Nephron progenitor cell (in vitro differentiated cells): ENCODE measurements at regions not wholly inside any gene's neighbourhood (a gene's known extent, or its start where the extent isn't known, plus 50 kb on each side); places are given as distances from the start of the nearest gene placed in this dataset.

Source experiments
- DNase-seq: peaks from one replicate; pipeline ENCODE4 v3.0.0; 2021
- H3K27ac Mint-ChIP-seq: 2 replicates; pipeline ENCODE4 v1.8.0; 2021; ENCODE audit warnings: mild to moderate bottlenecking, moderate library complexity, mixed read lengths
- H3K27me3 Mint-ChIP-seq: 2 replicates; pipeline ENCODE4 v1.8.0; 2021; ENCODE audit warnings: mild to moderate bottlenecking, low read depth, mixed read lengths; ENCODE audit not compliant: poor library complexity
- H3K36me3 Mint-ChIP-seq: 2 replicates; pipeline ENCODE4 v1.8.0; 2021; ENCODE audit warnings: low read depth, mixed read lengths
- H3K4me1 Mint-ChIP-seq: 2 replicates; pipeline ENCODE4 v1.8.0; 2021; ENCODE audit warnings: mixed read lengths
- H3K4me3 Mint-ChIP-seq: 2 replicates; pipeline ENCODE4 v1.8.0; 2021; ENCODE audit warnings: mild to moderate bottlenecking, moderate library complexity, mixed read lengths
- H3K9me3 Mint-ChIP-seq: 2 replicates; pipeline ENCODE4 v1.8.0; 2021; ENCODE audit warnings: mild to moderate bottlenecking, moderate library complexity, mixed read lengths
- CTCF ChIP-seq: fragments of 200-600 bp; sonication (generic); IDR thresholded peaks from 2 replicates; pipeline ENCODE4 v1.5.0; 2021; ENCODE audit warnings: antibody characterized with exemption

- TF ChIP-seq CTCF, result no peak
- H3K27ac Mint-ChIP-seq, result no peak overlapping the region
- no peaks in the 10 kb centered on the region for H3K9me3 Mint-ChIP-seq
- peaks cover 6% of the 10 kb centered on the region for H3K27me3 Mint-ChIP-seq
- no peak for DNase-seq
- H3K4me1 Mint-ChIP-seq, result peaks cover 23% of the 10 kb centered on the region
- no peaks in the 10 kb centered on the region for H3K36me3 Mint-ChIP-seq
- H3K4me3 Mint-ChIP-seq, result no peak overlapping the region
Observed at GRCh38 chr6:142651384-142651783, 293.6 kb downstream of the HIVEP2 start.

- no peaks in the 10 kb centered on the region for H3K36me3 Mint-ChIP-seq
- H3K4me1 Mint-ChIP-seq, result peaks cover 10% of the 10 kb centered on the region
- no peak for TF ChIP-seq CTCF
- H3K9me3 Mint-ChIP-seq, result no peaks in the 10 kb centered on the region
- no peak overlapping the region for H3K4me3 Mint-ChIP-seq
- peaks cover 6% of the 10 kb centered on the region for H3K27me3 Mint-ChIP-seq
- no peak for DNase-seq
- H3K27ac Mint-ChIP-seq, result no peak overlapping the region
Observed at GRCh38 chr6:142653710-142654420, 291.1 kb downstream of the HIVEP2 start.

GRCh38 chr6:142659661-142660060 is 285.3 kb downstream of the HIVEP2 start:
- Mint-ChIP-seq H3K36me3 (peaks cover 11% of the 10 kb centered on the region), H3K27me3 (peaks cover 4% of the 10 kb centered on the region), H3K4me1 (no peaks in the 10 kb centered on the region), H3K9me3 (peaks cover 23% of the 10 kb centered on the region), H3K4me3 (no peak overlapping the region), H3K27ac (no peak overlapping the region)
- no peak for DNase-seq
- no peak for TF ChIP-seq CTCF

- Mint-ChIP-seq H3K27me3 (no peaks in the 10 kb centered on the region), H3K36me3 (peaks cover 11% of the 10 kb centered on the region), H3K4me1 (no peaks in the 10 kb centered on the region), H3K9me3 (peaks cover 38% of the 10 kb centered on the region), H3K4me3 (no peak overlapping the region), H3K27ac (no peak overlapping the region)
- no peak for TF ChIP-seq CTCF
- DNase-seq, result no peak
Observed at GRCh38 chr6:142665393-142665792, 279.6 kb downstream of the HIVEP2 start.

- TF ChIP-seq CTCF, result no peak
- DNase-seq, result no peak
- Mint-ChIP-seq H3K9me3 (peaks cover 38% of the 10 kb centered on the region), H3K4me1 (no peaks in the 10 kb centered on the region), H3K27me3 (peaks cover 5% of the 10 kb centered on the region), H3K27ac (no peak overlapping the region), H3K4me3 (no peak overlapping the region), H3K36me3 (peaks cover 11% of the 10 kb centered on the region)
Observed at GRCh38 chr6:142666599-142667185, 278.3 kb downstream of the HIVEP2 start.
